BLaER1 (cell line): ENCODE measurements at regions not wholly inside any gene's neighbourhood (a gene's known extent, or its start where the extent isn't known, plus 50 kb on each side); places are given as distances from the start of the nearest gene placed in this dataset.

Source experiments
- H3K27ac ChIP-seq: shearing (Covaris generic); formaldehyde crosslinking; 2 replicates; pipeline ENCODE4 v1.8.1; 2022
- H3K27me3 ChIP-seq: shearing (Covaris generic); formaldehyde crosslinking; 2 replicates; pipeline ENCODE4 v1.8.1; 2022
- H3K36me3 ChIP-seq: shearing (Covaris generic); formaldehyde crosslinking; 2 replicates; pipeline ENCODE4 v1.8.1; 2022
- H3K4me1 ChIP-seq: shearing (Covaris generic); formaldehyde crosslinking; 2 replicates; pipeline ENCODE4 v1.8.1; 2022
- H3K4me2 ChIP-seq: shearing (Covaris generic); formaldehyde crosslinking; 2 replicates; pipeline ENCODE4 v1.8.1; 2022
- H3K4me3 ChIP-seq: shearing (Covaris generic); formaldehyde crosslinking; 2 replicates; pipeline ENCODE4 v1.8.1; 2022
- H3K9ac ChIP-seq: shearing (Covaris generic); formaldehyde crosslinking; 2 replicates; pipeline ENCODE4 v1.8.1; 2022
- H3K9me3 ChIP-seq: shearing (Covaris generic); formaldehyde crosslinking; 2 replicates; pipeline ENCODE4 v1.8.1; 2022
- H4K20me1 ChIP-seq: shearing (Covaris generic); formaldehyde crosslinking; 2 replicates; pipeline ENCODE4 v1.8.1; 2022
- Cebpa-rat ChIP-seq: shearing (Covaris generic); IDR thresholded peaks from 2 replicates; pipeline ENCODE4 v1.8.1; 2022

DNA sequence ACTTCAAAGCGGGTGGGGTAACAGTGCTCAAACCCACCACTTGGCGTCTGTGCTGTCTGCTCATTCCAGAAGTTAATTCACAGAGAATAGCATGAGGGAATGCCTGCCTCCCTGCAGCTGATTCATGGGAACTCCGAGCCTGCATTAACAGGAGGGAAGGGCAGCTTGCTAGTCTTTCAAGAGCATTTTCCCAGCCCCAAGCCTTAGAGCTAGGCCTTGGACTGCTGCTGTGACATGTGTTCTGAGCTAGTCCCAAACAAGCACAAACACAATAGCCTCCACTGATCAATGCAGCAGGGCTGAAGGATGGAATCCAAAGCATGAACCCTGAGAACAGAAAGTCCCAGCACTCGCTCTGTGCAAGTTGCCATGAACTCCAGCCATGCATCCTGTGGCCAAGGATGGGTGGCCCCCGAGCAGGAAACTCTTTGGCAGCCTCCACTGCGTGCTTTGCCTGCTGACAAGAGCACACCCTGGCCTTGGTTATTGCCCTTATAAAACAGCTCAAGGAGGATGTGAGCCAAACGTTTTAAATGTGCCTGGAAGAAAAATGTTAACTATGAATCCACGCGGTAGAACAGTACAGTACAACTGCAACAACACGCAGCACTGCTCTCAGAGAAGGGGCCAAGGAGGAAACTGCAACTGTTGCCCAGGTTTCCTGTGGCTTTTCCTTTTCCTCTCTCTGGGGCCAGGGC is 653.1 kb upstream of the KLF4 start:
- no peak for TF ChIP-seq Cebpa-rat
- Histone ChIP-seq H3K27me3 (no peaks in the 10 kb centered on the region), H4K20me1 (no peaks in the 10 kb centered on the region), H3K9me3 (peaks cover 4% of the 10 kb centered on the region; the same call in 1 of the 2 replicates), H3K4me1 (peaks cover 16% of the 10 kb centered on the region), H3K9ac (no peak overlapping the region), H3K36me3 (no peaks in the 10 kb centered on the region), H3K27ac (no peak overlapping the region), H3K4me2 (peak overlapping the region; percentile 65), H3K4me3 (no peak overlapping the region)

DNA sequence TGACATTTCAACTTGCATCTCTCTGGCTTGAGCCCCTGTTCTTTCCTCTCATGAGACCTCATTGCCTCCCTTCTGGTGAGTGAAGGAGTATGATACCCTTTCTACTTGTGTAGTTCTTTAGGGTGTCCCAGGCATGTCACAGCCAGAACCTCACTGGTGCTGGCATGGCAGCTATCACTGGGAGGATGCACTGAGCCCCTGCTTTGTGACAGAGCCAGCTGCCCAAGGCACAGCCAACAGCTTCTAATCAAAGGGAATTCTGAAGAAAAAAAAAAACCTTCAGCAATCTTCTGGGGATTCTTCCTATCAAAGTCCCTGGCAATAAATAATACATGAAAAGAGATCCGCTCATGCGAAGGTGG is 652.6 kb upstream of the KLF4 start:
- no peak overlapping the region for H3K9ac ChIP-seq
- no peaks in the 10 kb centered on the region for H3K36me3 ChIP-seq
- no peaks in the 10 kb centered on the region for H4K20me1 ChIP-seq
- no peaks in the 10 kb centered on the region for H3K27me3 ChIP-seq
- H3K27ac ChIP-seq: no peak overlapping the region
- H3K9me3 ChIP-seq: peaks cover 4% of the 10 kb centered on the region; the same call in 1 of the 2 replicates
- H3K4me3 ChIP-seq: no peak overlapping the region
- TF ChIP-seq Cebpa-rat: no peak
- peaks cover 16% of the 10 kb centered on the region for H3K4me1 ChIP-seq
- H3K4me2 ChIP-seq: peak overlapping the region; percentile 65

DNA sequence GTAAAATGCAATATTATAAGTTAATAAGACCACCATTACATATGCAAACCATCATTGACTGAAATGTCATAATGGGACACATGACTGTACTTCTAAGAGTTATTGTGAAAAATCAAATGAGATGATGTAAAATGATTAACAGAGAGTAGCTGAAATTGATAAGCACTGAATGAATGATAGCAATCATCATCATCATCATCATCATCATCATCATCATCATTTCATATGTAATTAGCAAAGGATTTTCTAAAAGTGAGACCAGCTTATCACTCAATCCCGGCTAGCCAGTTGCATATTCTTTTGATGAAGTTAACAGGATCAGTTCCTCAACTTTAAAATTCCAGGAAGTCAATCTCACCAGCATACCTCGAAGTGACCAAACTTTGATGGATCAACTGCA is 650.3 kb upstream of the KLF4 start:
- no peaks in the 10 kb centered on the region for H3K27me3 ChIP-seq
- H3K36me3 ChIP-seq: no peaks in the 10 kb centered on the region
- no peaks in the 10 kb centered on the region for H3K9me3 ChIP-seq
- H3K4me2 ChIP-seq: no peak overlapping the region
- no peak overlapping the region for H3K4me3 ChIP-seq
- H3K27ac ChIP-seq: no peak overlapping the region
- no peak overlapping the region for H3K9ac ChIP-seq
- no peak for TF ChIP-seq Cebpa-rat
- H4K20me1 ChIP-seq: no peaks in the 10 kb centered on the region
- peaks cover 16% of the 10 kb centered on the region for H3K4me1 ChIP-seq

DNA sequence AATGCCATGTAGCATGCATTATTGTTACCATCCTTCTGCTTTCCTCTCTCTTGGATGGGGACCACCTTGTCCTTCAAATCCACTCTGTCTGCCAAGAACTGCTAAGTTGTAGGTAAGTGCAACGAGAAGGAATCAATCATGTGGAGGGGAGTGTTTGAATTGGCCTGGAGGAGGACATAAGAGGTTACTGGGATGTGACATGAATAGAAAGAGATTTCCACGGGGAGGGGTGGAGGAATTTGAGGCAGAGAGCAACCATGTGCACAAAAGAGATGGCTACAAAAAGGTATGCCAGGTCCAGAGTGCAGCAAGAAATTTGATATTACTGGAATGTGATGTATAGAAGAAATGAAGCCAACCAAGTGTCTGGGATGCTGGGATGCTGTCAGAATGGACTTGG is 648.9 kb upstream of the KLF4 start:
- no peaks in the 10 kb centered on the region for H3K36me3 ChIP-seq
- no peak for TF ChIP-seq Cebpa-rat
- H3K4me3 ChIP-seq: no peak overlapping the region
- no peaks in the 10 kb centered on the region for H3K9me3 ChIP-seq
- no peaks in the 10 kb centered on the region for H3K27me3 ChIP-seq
- H3K27ac ChIP-seq: no peak overlapping the region
- H3K9ac ChIP-seq: no peak overlapping the region
- peaks cover 16% of the 10 kb centered on the region for H3K4me1 ChIP-seq
- H4K20me1 ChIP-seq: no peaks in the 10 kb centered on the region
- no peak overlapping the region for H3K4me2 ChIP-seq

DNA sequence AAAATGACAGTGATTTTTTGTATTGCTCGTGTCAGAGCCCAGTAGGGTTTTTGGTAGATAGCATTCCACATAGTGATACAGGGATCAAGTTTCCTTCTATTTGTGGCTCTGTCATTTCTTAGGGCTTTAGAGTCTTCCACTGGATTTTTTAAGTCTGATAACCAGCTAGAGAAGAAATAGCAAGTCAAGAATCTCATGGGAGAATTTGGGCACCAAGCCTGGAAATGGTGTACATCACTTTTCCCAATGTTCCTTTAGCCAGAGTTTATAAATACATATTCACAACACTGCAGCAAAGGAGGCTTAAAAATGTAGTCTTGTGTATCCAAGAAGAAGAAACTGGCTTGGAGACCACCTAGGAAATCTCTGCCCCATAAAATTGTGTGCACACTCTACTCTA is 647.1 kb upstream of the KLF4 start:
- no peak overlapping the region for H3K9ac ChIP-seq
- no peak overlapping the region for H3K4me3 ChIP-seq
- no peak overlapping the region for H3K27ac ChIP-seq
- H4K20me1 ChIP-seq: no peaks in the 10 kb centered on the region
- no peak overlapping the region for H3K4me2 ChIP-seq
- H3K9me3 ChIP-seq: no peaks in the 10 kb centered on the region
- H3K27me3 ChIP-seq: no peaks in the 10 kb centered on the region
- no peaks in the 10 kb centered on the region for H3K4me1 ChIP-seq
- no peaks in the 10 kb centered on the region for H3K36me3 ChIP-seq
- TF ChIP-seq Cebpa-rat: no peak

DNA sequence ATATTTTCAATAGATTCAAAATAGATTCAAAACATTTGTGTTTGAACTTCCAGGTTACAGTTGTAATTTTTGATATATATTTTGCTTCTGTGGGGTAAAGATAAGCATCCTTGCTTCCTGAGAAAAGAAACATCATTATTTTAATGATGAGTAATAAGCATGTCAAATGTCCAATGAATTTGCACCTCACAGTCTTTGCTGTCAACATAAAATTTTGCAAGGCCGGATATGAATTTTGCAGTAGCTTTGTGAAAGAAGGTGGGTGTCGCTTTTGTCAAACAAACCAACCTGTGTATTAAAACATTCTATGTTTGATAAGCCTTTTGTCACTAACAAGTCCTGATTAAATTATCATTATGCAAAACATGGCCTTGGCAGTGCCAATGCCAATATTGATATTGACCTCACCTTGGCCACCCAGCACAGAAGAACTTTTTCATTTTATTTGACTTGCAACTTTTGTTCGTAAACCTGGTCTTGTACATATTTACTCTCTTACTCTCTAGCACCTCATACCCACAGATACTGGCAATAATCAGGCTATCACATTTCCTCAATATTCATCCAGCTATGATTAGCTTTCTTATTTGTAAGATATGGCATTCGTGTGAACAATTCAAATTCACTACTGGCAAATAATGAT is 645.0 kb upstream of the KLF4 start:
- Histone ChIP-seq H3K9me3 (no peaks in the 10 kb centered on the region), H4K20me1 (no peaks in the 10 kb centered on the region), H3K27ac (no peak overlapping the region), H3K9ac (no peak overlapping the region), H3K27me3 (no peaks in the 10 kb centered on the region), H3K36me3 (no peaks in the 10 kb centered on the region), H3K4me2 (no peak overlapping the region), H3K4me3 (no peak overlapping the region), H3K4me1 (no peaks in the 10 kb centered on the region)
- TF ChIP-seq Cebpa-rat: no peak

- no peaks in the 10 kb centered on the region for H3K4me1 ChIP-seq
- no peak overlapping the region for H3K27ac ChIP-seq
- TF ChIP-seq Cebpa-rat: no peak
- H3K36me3 ChIP-seq: no peaks in the 10 kb centered on the region
- no peaks in the 10 kb centered on the region for H4K20me1 ChIP-seq
- H3K27me3 ChIP-seq: no peaks in the 10 kb centered on the region
- H3K4me3 ChIP-seq: no peak overlapping the region
- no peak overlapping the region for H3K9ac ChIP-seq
- no peaks in the 10 kb centered on the region for H3K9me3 ChIP-seq
- no peak overlapping the region for H3K4me2 ChIP-seq
These were observed 644.1 kb upstream of the KLF4 start for GRCh38 chr9:108133680-108134079.

- Histone ChIP-seq H4K20me1 (no peaks in the 10 kb centered on the region), H3K4me1 (no peaks in the 10 kb centered on the region), H3K4me3 (no peak overlapping the region), H3K9me3 (no peaks in the 10 kb centered on the region), H3K27ac (no peak overlapping the region), H3K27me3 (no peaks in the 10 kb centered on the region), H3K36me3 (no peaks in the 10 kb centered on the region), H3K4me2 (no peak overlapping the region), H3K9ac (no peak overlapping the region)
- TF ChIP-seq Cebpa-rat: no peak
These were observed 643.5 kb upstream of the KLF4 start for GRCh38 chr9:108133101-108133500.

DNA sequence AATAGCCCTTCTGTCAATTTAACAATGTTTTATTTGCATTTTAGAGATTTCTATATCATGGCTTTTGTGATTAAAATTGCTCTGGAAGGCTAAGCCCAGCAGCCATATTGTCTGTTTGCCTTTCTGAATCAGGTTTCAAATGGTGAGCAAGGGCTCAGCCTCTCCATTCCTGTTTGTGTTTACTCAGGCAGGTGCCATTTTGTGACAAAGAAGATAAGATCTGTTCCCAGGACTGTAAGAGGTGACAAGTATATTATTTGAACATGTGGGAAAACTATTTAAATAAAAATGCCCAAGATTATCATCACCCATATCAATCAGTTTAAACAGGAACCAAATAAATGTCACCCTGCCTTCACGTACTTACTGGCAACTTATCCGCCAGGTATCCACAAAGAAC is 641.3 kb upstream of the KLF4 start:
- no peak overlapping the region for H3K4me3 ChIP-seq
- H3K4me2 ChIP-seq: no peak overlapping the region
- H3K4me1 ChIP-seq: no peaks in the 10 kb centered on the region
- H3K27ac ChIP-seq: no peak overlapping the region
- H3K36me3 ChIP-seq: no peaks in the 10 kb centered on the region
- no peak for TF ChIP-seq Cebpa-rat
- no peaks in the 10 kb centered on the region for H4K20me1 ChIP-seq
- H3K27me3 ChIP-seq: no peaks in the 10 kb centered on the region
- no peak overlapping the region for H3K9ac ChIP-seq
- no peaks in the 10 kb centered on the region for H3K9me3 ChIP-seq

DNA sequence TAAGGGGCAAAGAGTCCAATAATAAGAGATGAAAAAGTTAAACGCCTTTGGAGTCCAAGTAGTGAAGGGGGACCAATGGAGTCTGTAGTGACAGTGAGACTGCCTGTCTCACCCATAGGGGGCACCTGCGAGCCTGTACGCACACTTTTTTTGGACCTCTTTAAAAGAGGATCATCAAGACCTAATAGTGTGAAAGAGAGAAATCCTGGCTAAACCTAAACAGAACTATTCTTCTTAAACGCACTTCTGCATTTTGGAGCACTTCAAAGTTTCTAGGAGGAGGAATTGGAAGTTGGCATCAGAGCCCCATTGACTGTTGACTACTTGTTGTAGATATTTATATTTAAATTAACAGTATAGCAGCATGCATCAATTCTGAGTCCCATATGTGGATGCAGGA is 636.1 kb upstream of the KLF4 start:
- TF ChIP-seq Cebpa-rat: no peak
- Histone ChIP-seq H3K4me1 (peaks cover 5% of the 10 kb centered on the region; the same call in 1 of the 2 replicates), H4K20me1 (no peaks in the 10 kb centered on the region), H3K9ac (no peak overlapping the region), H3K36me3 (no peaks in the 10 kb centered on the region), H3K4me3 (no peak overlapping the region), H3K27me3 (no peaks in the 10 kb centered on the region), H3K9me3 (no peaks in the 10 kb centered on the region), H3K4me2 (no peak overlapping the region), H3K27ac (no peak overlapping the region)
